CD4-positive, alpha-beta memory T cell (primary cell): ENCODE measurements at regions not wholly inside any gene's neighbourhood (a gene's known extent, or its start where the extent isn't known, plus 50 kb on each side); places are given as distances from the start of the nearest gene placed in this dataset.

Experiments used
- CTCF ChIA-PET: fragments of 350-600 bp; sonication (Branson Sonifier 250); formaldehyde crosslinking; loops from one replicate; lab custom pipeline; 2021; ENCODE audit warnings: inconsistent platforms; ENCODE audit not compliant: partially characterized antibody; lab: Charles Lee
- POLR2A ChIA-PET: fragments of 350-600 bp; sonication (Branson Sonifier 250); formaldehyde crosslinking; loops from one replicate; lab custom pipeline; 2021; ENCODE audit not compliant: partially characterized antibody; lab: Charles Lee
- DNase-seq, 5 donors: peaks; one replicate each; pipeline versions ENCODE4 v3.0.0 to v3.0.0-alpha.2; 2020 to 2022; ENCODE audit warnings: mixed read lengths in 1 of 5
- H3K27ac ChIP-seq: one replicate; pipeline ENCODE4 v1.7.0; 2013; ENCODE audit warnings: low read depth, low read length
- H3K27me3 ChIP-seq: 2 replicates; pipeline ENCODE4 v1.7.0; 2013; ENCODE audit warnings: mild to moderate bottlenecking, low read length, moderate library complexity; ENCODE audit not compliant: insufficient read depth
- H3K36me3 ChIP-seq: 2 replicates; pipeline ENCODE4 v1.7.0; 2013; ENCODE audit warnings: mild to moderate bottlenecking, low read length, moderate library complexity; ENCODE audit not compliant: insufficient read depth
- H3K4me1 ChIP-seq: 2 replicates; pipeline ENCODE4 v1.7.0; 2013; ENCODE audit warnings: mild to moderate bottlenecking, low read length, moderate library complexity; ENCODE audit not compliant: insufficient read depth
- H3K4me3 ChIP-seq, 2 donors: one replicate each; pipeline ENCODE4 v1.7.0; 2013; ENCODE audit warnings: low read length in 2 of 2, mild to moderate bottlenecking in 1 of 2
- H3K9me3 ChIP-seq, 2 donors: one replicate each; pipeline ENCODE4 v1.7.0; 2013; ENCODE audit warnings: low read length in 2 of 2, control low read depth in 1 of 2; ENCODE audit not compliant: control insufficient read depth in 1 of 2
- H3K27ac Mint-ChIP-seq, 7 donors: one replicate each; pipeline ENCODE4 v1.8.0; 2020 to 2021; ENCODE audit warnings: mixed read lengths in 7 of 7, mild to moderate bottlenecking in 6 of 7, inconsistent platforms in 3 of 7, moderate library complexity in 3 of 7
- H3K27me3 Mint-ChIP-seq, 2 donors: one replicate each; pipeline ENCODE4 v1.8.0; 2020 to 2021; ENCODE audit warnings: mixed read lengths in 2 of 2
- H3K36me3 Mint-ChIP-seq, 2 donors: one replicate each; pipeline ENCODE4 v1.8.0; 2020 to 2021; ENCODE audit warnings: mixed read lengths in 2 of 2, inconsistent platforms in 1 of 2, mild to moderate bottlenecking in 1 of 2
- H3K4me1 Mint-ChIP-seq, 4 donors: one replicate each; pipeline ENCODE4 v1.8.0; 2020 to 2021; ENCODE audit warnings: mixed read lengths in 4 of 4, mild to moderate bottlenecking in 1 of 4
- H3K4me3 Mint-ChIP-seq, 8 donors: one replicate each; pipeline ENCODE4 v1.8.0; 2020 to 2021; ENCODE audit warnings: mixed read lengths in 8 of 8, mild to moderate bottlenecking in 7 of 8, moderate library complexity in 6 of 8, inconsistent platforms in 3 of 8
- H3K9me3 Mint-ChIP-seq, 8 donors: one replicate each; pipeline ENCODE4 v1.8.0; 2020 to 2021; ENCODE audit warnings: mixed read lengths in 8 of 8, mild to moderate bottlenecking in 5 of 8, inconsistent platforms in 3 of 8, moderate library complexity in 1 of 8
- intact Hi-C: fragments of 100-400 bp; cut with micrococcal nuclease; formaldehyde crosslinking; loops from one replicate; pipeline ENCODE4 v1.15.1; 2023

DNA sequence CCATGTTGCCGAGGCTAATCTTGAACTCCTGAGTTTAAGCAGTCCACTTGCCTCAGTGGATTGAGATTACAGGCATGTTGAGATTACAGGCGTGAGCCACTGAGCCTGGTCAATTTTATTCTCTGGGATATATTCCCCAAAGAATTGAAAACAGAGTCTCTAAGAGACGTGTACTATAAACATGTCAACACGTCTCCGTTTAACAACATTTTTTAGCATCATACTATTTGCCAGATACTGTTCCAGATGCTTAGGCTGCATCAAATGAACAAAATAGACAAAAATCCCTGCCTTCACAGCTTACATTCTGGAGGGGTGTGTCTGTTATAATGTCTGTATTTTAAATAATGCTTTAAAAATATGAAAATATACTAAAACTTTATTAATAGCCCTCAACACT lies 54.1 kb upstream of the PRKG1 start:
- POLR2A ChIA-PET, result no interaction called here
- H3K36me3 Mint-ChIP-seq, result no peaks in the 10 kb centered on the region
- DNase-seq, result no peak
- Histone ChIP-seq H3K27ac (no peak overlapping the region), H3K4me3 (no peak overlapping the region), H3K36me3 (no peaks in the 10 kb centered on the region), H3K4me1 (no peaks in the 10 kb centered on the region), H3K27me3 (no peaks in the 10 kb centered on the region), H3K9me3 (no peaks in the 10 kb centered on the region)
- no peak overlapping the region for H3K27ac Mint-ChIP-seq
- intact Hi-C loops, result no loop called here
- H3K4me3 Mint-ChIP-seq, result no peak overlapping the region
- H3K4me1 Mint-ChIP-seq, result peaks cover 0 to 2% (median under 1%) of the 10 kb centered on the region in 4 donors
- peaks cover 0 to 2% of the 10 kb centered on the region in 2 donors for H3K27me3 Mint-ChIP-seq
- H3K9me3 Mint-ChIP-seq, result peaks cover 0 to 2% (median 0%) of the 10 kb centered on the region in 8 donors
- CTCF ChIA-PET, result no interaction called here

- H3K4me3 Mint-ChIP-seq, result no peak overlapping the region
- H3K27me3 ChIP-seq, result no peaks in the 10 kb centered on the region
- H3K9me3 ChIP-seq, result no peaks in the 10 kb centered on the region
- H3K4me3 ChIP-seq, result no peak overlapping the region
- intact Hi-C loops, result no loop called here
- H3K4me1 Mint-ChIP-seq, result no peaks in the 10 kb centered on the region
- peaks cover 0 to 2% of the 10 kb centered on the region in 2 donors for H3K27me3 Mint-ChIP-seq
- H3K36me3 ChIP-seq, result no peaks in the 10 kb centered on the region
- no peak for DNase-seq
- CTCF ChIA-PET, result interaction anchor here (0.6 kb wide), 1 partner anchor 24 kb away, joined by 3 read pairs; no protein-coding TSS in a partner anchor
- POLR2A ChIA-PET, result no interaction called here
- peaks cover 0 to 2% (median 0%) of the 10 kb centered on the region in 8 donors for H3K9me3 Mint-ChIP-seq
- H3K27ac Mint-ChIP-seq, result no peak overlapping the region
- no peaks in the 10 kb centered on the region for H3K36me3 Mint-ChIP-seq
- H3K27ac ChIP-seq, result no peak overlapping the region
- H3K4me1 ChIP-seq, result no peaks in the 10 kb centered on the region
These were observed 51.2 kb upstream of the PRKG1 start for GRCh38 chr10:51022933-51023585.

DNA sequence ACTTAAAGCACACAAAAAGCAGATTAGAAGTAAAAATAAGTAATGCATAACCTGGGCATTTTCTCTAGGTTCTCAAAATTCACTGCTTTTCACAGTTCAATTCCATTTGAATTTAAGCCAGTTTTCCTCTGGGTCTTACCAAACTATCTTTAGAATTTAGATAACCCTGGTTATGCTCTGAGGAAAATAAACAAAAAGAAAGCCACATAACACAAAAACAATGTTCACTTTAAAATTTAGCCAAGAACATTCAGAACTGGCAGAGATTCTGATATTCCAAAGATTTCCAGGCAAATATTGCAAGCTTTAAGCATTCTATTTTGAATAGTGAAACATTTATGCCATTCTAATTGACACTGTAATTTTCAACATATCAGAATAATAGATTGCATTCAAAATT lies 50.7 kb upstream of the PRKG1 start:
- Mint-ChIP-seq H3K36me3 (no peaks in the 10 kb centered on the region), H3K9me3 (peaks cover 0 to 2% (median 0%) of the 10 kb centered on the region in 8 donors), H3K4me3 (no peak overlapping the region), H3K4me1 (no peaks in the 10 kb centered on the region), H3K27me3 (peaks cover 0 to 2% of the 10 kb centered on the region in 2 donors), H3K27ac (no peak overlapping the region)
- no peak overlapping the region for H3K27ac ChIP-seq
- POLR2A ChIA-PET, result no interaction called here
- H3K4me1 ChIP-seq, result no peaks in the 10 kb centered on the region
- CTCF ChIA-PET, result interaction anchor here (0.6 kb wide), 1 partner anchor 24 kb away, joined by 3 read pairs; no protein-coding TSS in a partner anchor
- intact Hi-C loops, result no loop called here
- no peaks in the 10 kb centered on the region for H3K27me3 ChIP-seq
- no peak overlapping the region for H3K4me3 ChIP-seq
- no peak for DNase-seq
- no peaks in the 10 kb centered on the region for H3K36me3 ChIP-seq
- H3K9me3 ChIP-seq, result no peaks in the 10 kb centered on the region
